ENCODE measurements at regions not wholly inside any gene's neighbourhood (a gene's known extent, or its start where the extent isn't known, plus 50 kb on each side); places are given as distances from the start of the nearest gene placed in this dataset.

GRCh38 chr6:77180326-77180725, 283.0 kb downstream of the HTR1B start (continued):
- no peak for TF ChIP-seq ZBTB40 (IDR thresholded peaks at IDR 0.05)
- no peak for TF ChIP-seq ZBTB40 (CRISPR knock-in tag; IDR thresholded peaks at IDR 0.05)
- TF ChIP-seq MIER2 (CRISPR knock-in tag; IDR thresholded peaks at IDR 0.05) = no peak
- TF ChIP-seq LBX2 (CRISPR knock-in tag; IDR thresholded peaks at IDR 0.05; ENCODE audit: borderline replicate concordance) = no peak

GRCh38 chr6:77178821-77179220, 284.5 kb downstream of the HTR1B start:
- Histone ChIP-seq H3K27me3 (ENCODE audit: control insufficient read depth in 1 of 2, insufficient read depth in 2 of 2, low read length in 2 of 2) (no peaks in the 10 kb centered on the region), H3K9me3 (ENCODE audit: low read length) (peaks cover 12% of the 10 kb centered on the region), H3K27ac (ENCODE audit: extremely low read length, insufficient read depth, low read length) (no peak overlapping the region), H3K36me3 (replicated peaks in 1 of 2; ENCODE audit: control insufficient read depth in 1 of 2, insufficient read depth in 2 of 2, low read length in 2 of 2) (no peaks in the 10 kb centered on the region), H4K20me1 (ENCODE audit: insufficient read depth, low read length) (no peaks in the 10 kb centered on the region), H3K4me1 (ENCODE audit: insufficient read depth, low read length) (no peaks in the 10 kb centered on the region), H3K79me2 (ENCODE audit: insufficient read depth, low read length) (no peaks in the 10 kb centered on the region), H2AFZ (ENCODE audit: low read length) (no peak overlapping the region), H3K4me2 (ENCODE audit: low read depth, low read length) (no peak overlapping the region), H3K9ac (ENCODE audit: insufficient read depth, low read depth, low read length) (no peak overlapping the region), H3K4me3 (replicated peaks in 1 of 3; ENCODE audit: insufficient read depth in 1 of 3, low read depth in 2 of 3, low read length in 3 of 3) (no peak overlapping the region)
- ATAC-seq (no peak), FAIRE-seq (no peak), DNase-seq (ENCODE audit: low spot score) (no peak)
- WGBS (ENCODE audit: low lambda C conversion rate) = 0% methylated on average over 2 of the region's 2 CpGs
- BruUV-seq (replicated peaks) = no TSS peak
- in situ Hi-C loops (cut with HindIII; ENCODE audit: extremely low pct_ligation_motif_present, low pct_unique_long_range_greater_than_20kb) (no loop called here), intact Hi-C loops (cut with micrococcal nuclease; ENCODE audit: unreplicated experiment) (no loop called here)
- POLR2A ChIA-PET = no interaction called here
- CTCF ChIA-PET (ENCODE audit: low intra/inter-chr PET ratio, low total read pairs) = no interaction called here
- TF ChIP-seq SCMH1 (CRISPR knock-in tag; IDR thresholded peaks at IDR 0.05; ENCODE audit: borderline replicate concordance) (no peak), ZSCAN29 (CRISPR knock-in tag; conservative IDR thresholded peaks at IDR 0.05) (no peak), ZNF7 (CRISPR knock-in tag; IDR thresholded peaks at IDR 0.05) (no peak), PPARG (CRISPR knock-in tag; conservative IDR thresholded peaks at IDR 0.05) (no peak), GPN1 (CRISPR knock-in tag; IDR thresholded peaks at IDR 0.05; ENCODE audit: borderline replicate concordance) (no peak), ZNF772 (CRISPR knock-in tag; IDR thresholded peaks at IDR 0.05) (no peak), NCOA1 (CRISPR knock-in tag; IDR thresholded peaks at IDR 0.05) (no peak), ZNF710 (CRISPR knock-in tag; IDR thresholded peaks at IDR 0.05; ENCODE audit: borderline replicate concordance) (no peak), ZNF891 (CRISPR knock-in tag; IDR thresholded peaks at IDR 0.05) (no peak), LCORL (IDR thresholded peaks at IDR 0.05) (no peak), LCORL (CRISPR knock-in tag; IDR thresholded peaks at IDR 0.05) (no peak)

Measured in HepG2 (cell line).